MM.1S (cell line): ENCODE measurements at regions not wholly inside any gene's neighbourhood (a gene's known extent, or its start where the extent isn't known, plus 50 kb on each side); places are given as distances from the start of the nearest gene placed in this dataset.

Experiments
- DNase-seq: peaks from one replicate; pipeline ENCODE4 v3.0.0-alpha.2; 2015
- H2AFZ ChIP-seq: fragments of 300-600 bp; sonication (generic); 2 replicates; pipeline ENCODE4 v1.6.0; 2016; ENCODE audit warnings: antibody characterized with exemption, low read length
- H3F3A ChIP-seq: fragments of 300-600 bp; sonication (generic); 2 replicates; pipeline ENCODE4 v1.6.1; 2016; ENCODE audit warnings: mild to moderate bottlenecking, antibody characterized with exemption, low read length, moderate library complexity, mixed read lengths; ENCODE audit not compliant: insufficient read depth
- H3K27ac ChIP-seq: fragments of 300-600 bp; sonication (generic); 2 replicates; pipeline ENCODE4 v1.5.1; 2016; ENCODE audit warnings: mild to moderate bottlenecking, low read length
- H3K27me3 ChIP-seq: fragments of 300-600 bp; sonication (generic); replicated peaks from 2 replicates; pipeline ENCODE4 v1.6.0; 2016; ENCODE audit warnings: low read length; ENCODE audit not compliant: insufficient read depth
- H3K36me3 ChIP-seq: fragments of 300-600 bp; sonication (generic); replicated peaks from 2 replicates; pipeline ENCODE4 v1.6.1; 2016; ENCODE audit warnings: mild to moderate bottlenecking, low read length, mixed read lengths; ENCODE audit not compliant: insufficient read depth
- H3K4me1 ChIP-seq: fragments of 300-600 bp; sonication (generic); 2 replicates; pipeline ENCODE4 v1.6.1; 2016; ENCODE audit warnings: low read length, mixed read lengths
- H3K4me2 ChIP-seq: fragments of 300-600 bp; sonication (generic); 2 replicates; pipeline ENCODE4 v1.6.0; 2016; ENCODE audit warnings: low read depth, low read length
- H3K4me3 ChIP-seq: fragments of 300-600 bp; sonication (generic); 2 replicates; pipeline ENCODE4 v1.5.1; 2016; ENCODE audit warnings: low read length, mixed read lengths
- H3K79me2 ChIP-seq: fragments of 300-600 bp; sonication (generic); 2 replicates; pipeline ENCODE4 v1.6.1; 2016; ENCODE audit warnings: mixed run types, low read length, mixed read lengths
- H3K9ac ChIP-seq: fragments of 300-600 bp; sonication (generic); 2 replicates; pipeline ENCODE4 v1.6.1; 2016; ENCODE audit warnings: low read length, mixed read lengths
- H3K9me2 ChIP-seq: fragments of 300-600 bp; sonication (generic); replicated peaks from 2 replicates; pipeline ENCODE4 v1.6.1; 2016; ENCODE audit warnings: mild to moderate bottlenecking, low read length, mixed read lengths; ENCODE audit not compliant: insufficient read depth
- H3K9me3 ChIP-seq: fragments of 300-600 bp; sonication (generic); replicated peaks from 2 replicates; pipeline ENCODE4 v1.6.1; 2016; ENCODE audit warnings: mild to moderate bottlenecking, low read length, mixed read lengths; ENCODE audit not compliant: insufficient read depth
- H4K20me1 ChIP-seq: fragments of 300-600 bp; sonication (generic); 2 replicates; pipeline ENCODE4 v1.6.1; 2016; ENCODE audit warnings: mild to moderate bottlenecking, low read length, moderate library complexity, mixed read lengths; ENCODE audit not compliant: insufficient read depth
- EZH2 ChIP-seq: fragments of 300-600 bp; sonication (generic); optimal IDR thresholded peaks from 2 replicates; pipeline ENCODE3; 2017; ENCODE audit warnings: low read depth, mild to moderate bottlenecking, antibody characterized with exemption, low read length, mixed read lengths
- EZH2phosphoT487 ChIP-seq: fragments of 300-600 bp; sonication (generic); IDR thresholded peaks from 2 replicates; pipeline ENCODE4 v1.6.1; 2018; ENCODE audit warnings: antibody characterized with exemption, low read length
- TF ChIP-seq, protein P1 (sequence below): fragments of 300-600 bp; sonication (generic); IDR thresholded peaks from 2 replicates; pipeline ENCODE4 v1.5.1; 2016; ENCODE audit warnings: antibody characterized with exemption, low read length, mixed read lengths

DNA sequence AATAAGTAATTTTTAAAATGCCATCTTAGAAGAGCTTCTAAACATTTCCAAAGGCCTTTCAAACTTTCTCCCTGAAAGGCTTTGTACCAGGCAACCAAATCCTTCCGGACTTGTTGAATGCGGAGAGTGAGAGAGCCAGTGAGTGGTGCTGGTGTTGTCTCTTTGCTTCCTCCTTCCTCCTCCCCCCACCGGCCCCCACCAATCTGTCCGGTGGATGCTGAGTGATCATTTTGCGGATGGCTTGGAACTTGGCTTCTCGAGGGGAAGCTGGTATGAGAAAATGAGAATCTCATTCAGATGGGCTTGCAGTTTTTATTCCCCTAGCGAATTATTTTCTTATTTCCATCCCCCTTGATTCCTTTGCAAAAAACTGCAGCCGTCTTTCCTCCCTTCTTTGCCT lies 97.3 kb downstream of the ANKRD60 start:
- Histone ChIP-seq H3K27me3 (peaks cover 88% of the 10 kb centered on the region), H3K4me2 (no peak overlapping the region), H3F3A (no peaks in the 10 kb centered on the region), H3K27ac (no peak overlapping the region), H3K9me2 (no peaks in the 10 kb centered on the region), H3K4me1 (no peaks in the 10 kb centered on the region), H3K9me3 (no peaks in the 10 kb centered on the region), H3K36me3 (no peaks in the 10 kb centered on the region), H4K20me1 (no peaks in the 10 kb centered on the region), H2AFZ (no peak overlapping the region), H3K79me2 (no peaks in the 10 kb centered on the region), H3K9ac (no peak overlapping the region), H3K4me3 (no peak overlapping the region)
- TF ChIP-seq EZH2 (no peak), EZH2phosphoT487 (no peak)
- TF ChIP-seq, protein P1, sequence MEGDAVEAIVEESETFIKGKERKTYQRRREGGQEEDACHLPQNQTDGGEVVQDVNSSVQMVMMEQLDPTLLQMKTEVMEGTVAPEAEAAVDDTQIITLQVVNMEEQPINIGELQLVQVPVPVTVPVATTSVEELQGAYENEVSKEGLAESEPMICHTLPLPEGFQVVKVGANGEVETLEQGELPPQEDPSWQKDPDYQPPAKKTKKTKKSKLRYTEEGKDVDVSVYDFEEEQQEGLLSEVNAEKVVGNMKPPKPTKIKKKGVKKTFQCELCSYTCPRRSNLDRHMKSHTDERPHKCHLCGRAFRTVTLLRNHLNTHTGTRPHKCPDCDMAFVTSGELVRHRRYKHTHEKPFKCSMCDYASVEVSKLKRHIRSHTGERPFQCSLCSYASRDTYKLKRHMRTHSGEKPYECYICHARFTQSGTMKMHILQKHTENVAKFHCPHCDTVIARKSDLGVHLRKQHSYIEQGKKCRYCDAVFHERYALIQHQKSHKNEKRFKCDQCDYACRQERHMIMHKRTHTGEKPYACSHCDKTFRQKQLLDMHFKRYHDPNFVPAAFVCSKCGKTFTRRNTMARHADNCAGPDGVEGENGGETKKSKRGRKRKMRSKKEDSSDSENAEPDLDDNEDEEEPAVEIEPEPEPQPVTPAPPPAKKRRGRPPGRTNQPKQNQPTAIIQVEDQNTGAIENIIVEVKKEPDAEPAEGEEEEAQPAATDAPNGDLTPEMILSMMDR, result no peak
- no peak for DNase-seq

DNA sequence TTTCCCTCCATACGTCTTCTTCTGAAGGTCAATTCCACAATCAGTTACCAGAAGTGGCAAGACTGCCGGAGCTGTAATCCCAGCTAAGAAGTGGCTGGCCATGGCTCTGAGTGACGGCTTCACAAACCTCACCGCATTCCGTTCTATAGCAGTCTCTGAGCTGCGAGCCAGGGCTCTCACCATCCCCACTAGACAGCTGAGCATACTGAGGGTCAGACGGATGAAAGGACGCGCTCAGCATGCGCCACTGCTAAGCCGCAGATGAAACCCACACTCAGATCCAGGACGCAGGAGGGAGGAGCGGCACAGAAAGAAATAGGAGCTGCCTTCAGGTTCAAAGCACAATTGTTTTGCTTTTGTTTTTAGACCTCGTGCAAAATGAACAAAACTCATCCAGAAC lies 97.9 kb downstream of the ANKRD60 start:
- DNase-seq, result no peak
- no peaks in the 10 kb centered on the region for H4K20me1 ChIP-seq
- no peaks in the 10 kb centered on the region for H3K36me3 ChIP-seq
- H3K27ac ChIP-seq, result no peak overlapping the region
- H3K4me1 ChIP-seq, result no peaks in the 10 kb centered on the region
- H3K4me2 ChIP-seq, result no peak overlapping the region
- peaks cover 85% of the 10 kb centered on the region for H3K27me3 ChIP-seq
- no peaks in the 10 kb centered on the region for H3K9me2 ChIP-seq
- H3K79me2 ChIP-seq, result no peaks in the 10 kb centered on the region
- no peak overlapping the region for H3K4me3 ChIP-seq
- no peaks in the 10 kb centered on the region for H3K9me3 ChIP-seq
- TF ChIP-seq EZH2phosphoT487 (no peak), EZH2 (no peak)
- TF ChIP-seq, protein P1, result no peak
- H3F3A ChIP-seq, result no peaks in the 10 kb centered on the region
- H3K9ac ChIP-seq, result no peak overlapping the region
- no peak overlapping the region for H2AFZ ChIP-seq

DNA sequence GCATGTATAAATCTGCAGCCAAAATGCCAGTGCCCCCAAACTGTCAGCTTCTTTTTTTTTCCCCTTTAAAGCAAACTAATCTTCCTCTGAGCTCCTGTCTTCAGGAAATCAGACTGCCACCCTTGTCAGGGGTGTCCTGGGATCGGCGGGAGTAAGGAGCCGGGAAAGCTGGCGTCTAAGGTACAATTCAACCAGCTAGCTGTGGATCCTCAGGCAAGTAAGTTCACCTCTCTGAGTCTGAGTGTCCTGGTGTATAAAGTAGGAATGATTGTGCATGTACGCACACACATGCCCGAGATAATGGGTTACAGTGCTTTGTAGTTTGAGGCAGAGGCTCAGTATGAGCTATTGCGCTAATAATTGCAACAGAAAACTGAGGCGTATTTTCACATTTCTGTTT lies 98.3 kb downstream of the ANKRD60 start:
- DNase-seq, result no peak
- Histone ChIP-seq H4K20me1 (no peaks in the 10 kb centered on the region), H3K4me1 (no peaks in the 10 kb centered on the region), H3K27ac (no peak overlapping the region), H3K9me2 (no peaks in the 10 kb centered on the region), H3K4me2 (no peak overlapping the region), H3K27me3 (peaks cover 85% of the 10 kb centered on the region), H3K4me3 (no peak overlapping the region), H2AFZ (no peak overlapping the region), H3K79me2 (no peaks in the 10 kb centered on the region), H3K9me3 (no peaks in the 10 kb centered on the region), H3K9ac (no peak overlapping the region), H3K36me3 (no peaks in the 10 kb centered on the region), H3F3A (no peaks in the 10 kb centered on the region)
- TF ChIP-seq, protein P1, result no peak
- no peak for TF ChIP-seq EZH2
- no peak for TF ChIP-seq EZH2phosphoT487
